ENCODE measurements at regions not wholly inside any gene's neighbourhood (a gene's known extent, or its start where the extent isn't known, plus 50 kb on each side); places are given as distances from the start of the nearest gene placed in this dataset.

GRCh38 chr21:20353351-20353750 is 644.9 kb upstream of the NCAM2 start:
- peak overlapping the region; percentile 67 for H3K27ac ChIP-seq
- no peak for TF ChIP-seq CTCF (conservative IDR thresholded peaks at IDR 0.05)

- H3K27ac ChIP-seq = no peak overlapping the region
- TF ChIP-seq CTCF (conservative IDR thresholded peaks at IDR 0.05) = no peak
Measured at GRCh38 chr21:20373031-20373430, 625.2 kb upstream of the NCAM2 start.

- no peak for TF ChIP-seq CTCF (conservative IDR thresholded peaks at IDR 0.05)
- H3K27ac ChIP-seq = no peak overlapping the region
Measured at GRCh38 chr21:20377250-20377649, 621.0 kb upstream of the NCAM2 start.

GRCh38 chr21:20388400-20388799 is 609.8 kb upstream of the NCAM2 start:
- no peak overlapping the region for H3K27ac ChIP-seq
- no peak; the same call in 1 of the 2 replicates for TF ChIP-seq CTCF (conservative IDR thresholded peaks at IDR 0.05)

GRCh38 chr21:20396798-20397197 is 601.4 kb upstream of the NCAM2 start:
- H3K27ac ChIP-seq = no peak overlapping the region
- no peak for TF ChIP-seq CTCF (conservative IDR thresholded peaks at IDR 0.05)

GRCh38 chr21:20404915-20405314 is 593.3 kb upstream of the NCAM2 start:
- H3K27ac ChIP-seq = no peak overlapping the region
- TF ChIP-seq CTCF (conservative IDR thresholded peaks at IDR 0.05) = 0 out of 2 replicates have a peak, but pooled peaks have one; percentile 12

GRCh38 chr21:20418353-20418752 is 579.9 kb upstream of the NCAM2 start:
- no peak overlapping the region for H3K27ac ChIP-seq
- no peak for TF ChIP-seq CTCF (conservative IDR thresholded peaks at IDR 0.05)

GRCh38 chr21:20419772-20420171 is 578.4 kb upstream of the NCAM2 start:
- no peak for TF ChIP-seq CTCF (conservative IDR thresholded peaks at IDR 0.05)
- no peak overlapping the region for H3K27ac ChIP-seq

Data from VCaP (cell line).